Calu3 (cell line): ENCODE measurements at regions not wholly inside any gene's neighbourhood (a gene's known extent, or its start where the extent isn't known, plus 50 kb on each side); places are given as distances from the start of the nearest gene placed in this dataset.
A peak's percentile ranks its signal among the peaks of the same experiment; 100 is the strongest.

Experiments used
- BruUV-seq: library from RNA; stranded (reverse); fragments of 400-500 nt; replicated peaks from 2 replicates; lab custom pipeline; 2021; lab: Mats Ljungman, UMichigan
- CTCF ChIA-PET: fragments of 300-600 bp; sonication (Branson Sonifier 250); formaldehyde crosslinking; loops from one replicate; lab custom pipeline; 2022; ENCODE audit warnings: antibody characterized with exemption; lab: Charles Lee
- DNase-seq: peaks from one replicate; pipeline ENCODE4 v3.0.0; 2022
- H3K27ac Mint-ChIP-seq: one replicate; pipeline ENCODE4 v1.8.0; 2022; ENCODE audit warnings: mixed read lengths; ENCODE audit not compliant: unreplicated experiment
- H3K27me3 Mint-ChIP-seq: one replicate; pipeline ENCODE4 v1.8.0; 2022; ENCODE audit warnings: mixed read lengths; ENCODE audit not compliant: unreplicated experiment
- H3K36me3 Mint-ChIP-seq: one replicate; pipeline ENCODE4 v1.8.0; 2022; ENCODE audit warnings: mild to moderate bottlenecking, moderate library complexity, mixed read lengths; ENCODE audit not compliant: insufficient read depth, unreplicated experiment
- H3K4me1 Mint-ChIP-seq: one replicate; pipeline ENCODE4 v1.8.0; 2022; ENCODE audit warnings: mild to moderate bottlenecking, low read depth, mixed read lengths; ENCODE audit not compliant: unreplicated experiment
- H3K4me3 Mint-ChIP-seq: one replicate; pipeline ENCODE4 v1.8.0; 2022; ENCODE audit warnings: mild to moderate bottlenecking, low read depth, moderate library complexity, mixed read lengths; ENCODE audit not compliant: unreplicated experiment
- H3K9me3 Mint-ChIP-seq: one replicate; pipeline ENCODE4 v1.8.0; 2022; ENCODE audit warnings: low read depth, mixed read lengths; ENCODE audit not compliant: unreplicated experiment
- CTCF ChIP-seq: fragments of 200-600 bp; IDR thresholded peaks from one replicate; pipeline ENCODE4 v1.8.0; 2022; ENCODE audit warnings: antibody characterized with exemption; ENCODE audit not compliant: unreplicated experiment
- intact Hi-C: fragments of 100-400 bp; cut with micrococcal nuclease; formaldehyde crosslinking; loops from one replicate; pipeline ENCODE4 v1.10.0; 2022; ENCODE audit not compliant: unreplicated experiment

GRCh38 chrX:13257223-13258051 is 62.4 kb downstream of the ATXN3L start:
- Mint-ChIP-seq H3K27ac (no peak overlapping the region), H3K4me3 (no peak overlapping the region), H3K4me1 (peaks cover 20% of the 10 kb centered on the region), H3K27me3 (no peaks in the 10 kb centered on the region), H3K9me3 (no peaks in the 10 kb centered on the region), H3K36me3 (no peaks in the 10 kb centered on the region)
- BruUV-seq: no TSS peak
- CTCF ChIA-PET: no interaction called here
- no peak for TF ChIP-seq CTCF
- no peak for DNase-seq
- intact Hi-C loops: loop anchor here (10.0 kb wide), 1 partner anchor 227 kb away; no protein-coding TSS in a partner anchor

- intact Hi-C loops: loop anchor here (10.0 kb wide), 1 partner anchor 228 kb away; no protein-coding TSS in a partner anchor
- no peaks in the 10 kb centered on the region for H3K27me3 Mint-ChIP-seq
- CTCF ChIA-PET: interaction anchor here (1.2 kb wide), 1 partner anchor 231 kb away, joined by 3 read pairs; no protein-coding TSS in a partner anchor
- TF ChIP-seq CTCF: no peak
- H3K4me3 Mint-ChIP-seq: no peak overlapping the region
- H3K27ac Mint-ChIP-seq: no peak overlapping the region
- DNase-seq: no peak
- H3K4me1 Mint-ChIP-seq: peaks cover 20% of the 10 kb centered on the region
- no TSS peak for BruUV-seq
- no peaks in the 10 kb centered on the region for H3K36me3 Mint-ChIP-seq
- no peaks in the 10 kb centered on the region for H3K9me3 Mint-ChIP-seq
These were observed 63.2 kb downstream of the ATXN3L start for GRCh38 chrX:13256603-13257002.

- CTCF ChIA-PET: interaction anchor here (1.2 kb wide), 1 partner anchor 233 kb away, joined by 6 read pairs; no protein-coding TSS in a partner anchor
- no peak for TF ChIP-seq CTCF
- Mint-ChIP-seq H3K4me3 (no peak overlapping the region), H3K4me1 (peaks cover 20% of the 10 kb centered on the region), H3K27me3 (no peaks in the 10 kb centered on the region), H3K9me3 (no peaks in the 10 kb centered on the region), H3K36me3 (no peaks in the 10 kb centered on the region), H3K27ac (no peak overlapping the region)
- no TSS peak for BruUV-seq
- no peak for DNase-seq
- intact Hi-C loops: loop anchor here (10.0 kb wide), 1 partner anchor 230 kb away; no protein-coding TSS in a partner anchor
These were observed 65.0 kb downstream of the ATXN3L start for GRCh38 chrX:13254870-13255269.

DNA sequence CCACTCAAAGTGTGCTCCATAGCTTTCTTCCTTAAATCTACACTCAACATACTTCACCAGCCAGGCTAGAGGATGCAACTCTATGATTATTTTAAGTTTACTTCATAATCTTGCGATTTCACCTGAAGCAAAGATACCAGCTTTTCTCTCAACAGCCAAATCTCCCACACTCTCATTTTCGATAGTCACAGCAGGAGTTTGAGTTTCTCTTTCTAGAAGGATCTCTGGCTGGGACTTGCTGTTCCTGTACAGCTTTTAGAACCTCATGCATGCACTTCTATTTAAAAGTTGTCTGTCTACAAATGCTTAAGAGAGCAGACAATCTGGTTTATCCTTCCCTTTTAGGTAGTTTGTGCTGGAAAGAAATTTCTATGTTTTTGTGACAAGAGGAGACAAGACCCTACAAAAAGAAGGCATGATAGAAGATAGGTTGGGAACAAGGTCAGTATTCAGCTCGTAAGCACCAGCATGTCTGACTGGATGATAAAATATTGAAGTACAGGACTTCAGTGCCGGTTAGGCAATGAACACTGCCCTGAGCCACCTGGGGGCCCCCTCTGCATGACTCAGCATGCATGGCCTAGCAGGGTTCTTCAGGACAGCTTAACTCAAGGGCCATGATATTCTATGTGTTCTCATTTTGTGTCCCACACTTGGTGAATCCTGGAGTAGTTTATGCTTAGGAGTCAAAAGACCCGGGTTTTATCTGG is 65.6 kb downstream of the ATXN3L start:
- no peaks in the 10 kb centered on the region for H3K9me3 Mint-ChIP-seq
- peak; percentile 55 for DNase-seq
- H3K36me3 Mint-ChIP-seq: no peaks in the 10 kb centered on the region
- BruUV-seq: no TSS peak
- no peak for TF ChIP-seq CTCF
- intact Hi-C loops: loop anchor here (10.0 kb wide), 1 partner anchor 231 kb away; no protein-coding TSS in a partner anchor
- no peak overlapping the region for H3K4me3 Mint-ChIP-seq
- peak overlapping the region; percentile 45 for H3K27ac Mint-ChIP-seq
- CTCF ChIA-PET: interaction anchor here (0.5 to 1.2 kb wide), 2 partner anchors 98 to 234 kb away, joined by 3 to 6 read pairs; no protein-coding TSS in a partner anchor
- H3K4me1 Mint-ChIP-seq: peaks cover 20% of the 10 kb centered on the region
- H3K27me3 Mint-ChIP-seq: no peaks in the 10 kb centered on the region
